ENCODE measurements at regions not wholly inside any gene's neighbourhood (a gene's known extent, or its start where the extent isn't known, plus 50 kb on each side); places are given as distances from the start of the nearest gene placed in this dataset.
A peak's percentile ranks its signal among the peaks of the same experiment; 100 is the strongest.

DNA sequence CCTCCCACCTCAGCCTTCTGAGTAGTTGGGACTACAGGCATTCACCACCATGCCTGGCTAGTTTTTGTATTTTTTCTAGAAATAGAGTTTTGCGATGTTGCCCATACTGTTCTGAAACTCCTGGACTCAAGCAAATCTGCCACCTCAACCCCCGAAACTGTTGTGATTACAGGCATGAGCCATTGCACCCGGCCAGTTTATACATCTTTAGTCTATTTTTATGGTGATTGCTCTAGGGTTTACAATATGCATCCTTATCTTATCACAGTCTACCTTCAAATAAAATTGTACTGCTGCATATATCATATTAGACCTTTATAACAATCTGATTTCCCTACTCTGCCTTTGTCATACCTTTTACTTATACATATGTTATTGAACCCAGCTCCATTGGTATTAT lies 56.9 kb downstream of the SOWAHB start:
- no peak for DNase-seq

DNA sequence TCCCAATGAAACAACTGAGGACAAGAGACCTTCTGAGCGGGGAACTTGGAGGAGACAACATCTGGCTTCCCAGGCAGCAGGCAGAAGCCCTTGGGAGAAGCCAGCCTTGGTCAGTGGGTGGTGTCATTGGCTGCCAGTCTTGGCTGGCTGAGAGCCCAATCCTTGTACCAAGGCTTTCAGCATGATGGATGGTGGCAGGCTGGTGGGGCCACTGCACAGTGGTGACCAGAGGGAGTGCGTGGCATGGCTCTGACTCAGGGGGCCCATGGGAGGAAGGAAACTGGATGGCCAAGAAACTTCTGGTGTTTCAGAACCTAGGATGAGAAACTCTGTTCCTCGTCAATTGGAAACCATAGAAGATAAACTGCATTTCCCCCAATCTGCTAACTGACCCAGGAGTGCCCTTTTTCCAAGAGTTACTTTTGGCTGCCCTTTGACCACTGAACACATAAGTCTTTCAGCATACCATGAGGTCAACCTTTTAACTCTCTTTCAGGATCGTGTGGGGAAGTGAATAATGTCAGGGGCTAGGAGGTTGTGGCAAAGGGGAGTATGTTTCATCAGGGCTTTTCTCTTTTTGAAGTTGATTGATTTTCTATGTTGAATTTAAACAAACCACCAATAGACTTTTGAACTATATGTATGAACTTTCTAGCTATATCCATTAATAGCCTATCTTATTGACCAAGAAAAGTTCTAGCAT lies 60.9 kb downstream of the SOWAHB start:
- peak; percentile 48 for DNase-seq
